HEK293 (cell line): ENCODE measurements at regions not wholly inside any gene's neighbourhood (a gene's known extent, or its start where the extent isn't known, plus 50 kb on each side); places are given as distances from the start of the nearest gene placed in this dataset.

Source experiments
- BCL11A ChIP-seq: fragments of 450-650 bp; formaldehyde crosslinking; IDR thresholded peaks from 2 replicates; pipeline ENCODE4 v1.5.1; 2016; ENCODE audit warnings: low read depth, missing biosample characterization, missing genetic modification characterization
- KLF10 ChIP-seq: fragments of 450-650 bp; IDR thresholded peaks from 2 replicates; pipeline ENCODE4 v1.5.1; 2018; ENCODE audit warnings: missing biosample characterization, mild to moderate bottlenecking, missing genetic modification characterization
- ZNF174 ChIP-seq: fragments of 450-650 bp; formaldehyde crosslinking; IDR thresholded peaks from 2 replicates; pipeline ENCODE4 v1.5.0; 2017; ENCODE audit warnings: missing biosample characterization, mild to moderate bottlenecking, missing genetic modification characterization
- ZNF311 ChIP-seq: fragments of 450-650 bp; formaldehyde crosslinking; IDR thresholded peaks from 2 replicates; pipeline ENCODE4 v1.5.1; 2017; ENCODE audit warnings: missing biosample characterization, missing genetic modification characterization, borderline replicate concordance
- ZNF530 ChIP-seq: fragments of 450-650 bp; formaldehyde crosslinking; IDR thresholded peaks from 2 replicates; pipeline ENCODE4 v1.5.1; 2016; ENCODE audit warnings: low read depth, missing biosample characterization, missing genetic modification characterization
- TF ChIP-seq, protein P1 (sequence below): fragments of 450-650 bp; formaldehyde crosslinking; IDR thresholded peaks from 2 replicates; pipeline ENCODE4 v1.5.1; 2017; ENCODE audit warnings: missing biosample characterization, missing genetic modification characterization
- TF ChIP-seq, protein P2 (sequence below): fragments of 450-650 bp; formaldehyde crosslinking; IDR thresholded peaks from 2 replicates; pipeline ENCODE4 v1.5.1; 2016; ENCODE audit warnings: missing biosample characterization, missing genetic modification characterization
- TF ChIP-seq, protein P3 (sequence below): fragments of 450-650 bp; formaldehyde crosslinking; IDR thresholded peaks from 2 replicates; pipeline ENCODE4 v1.5.1; 2016; ENCODE audit warnings: missing biosample characterization, missing genetic modification characterization

GRCh38 chr20:50357783-50358161 lies 152.4 kb upstream of the PTPN1 start:
- TF ChIP-seq, protein P1, sequence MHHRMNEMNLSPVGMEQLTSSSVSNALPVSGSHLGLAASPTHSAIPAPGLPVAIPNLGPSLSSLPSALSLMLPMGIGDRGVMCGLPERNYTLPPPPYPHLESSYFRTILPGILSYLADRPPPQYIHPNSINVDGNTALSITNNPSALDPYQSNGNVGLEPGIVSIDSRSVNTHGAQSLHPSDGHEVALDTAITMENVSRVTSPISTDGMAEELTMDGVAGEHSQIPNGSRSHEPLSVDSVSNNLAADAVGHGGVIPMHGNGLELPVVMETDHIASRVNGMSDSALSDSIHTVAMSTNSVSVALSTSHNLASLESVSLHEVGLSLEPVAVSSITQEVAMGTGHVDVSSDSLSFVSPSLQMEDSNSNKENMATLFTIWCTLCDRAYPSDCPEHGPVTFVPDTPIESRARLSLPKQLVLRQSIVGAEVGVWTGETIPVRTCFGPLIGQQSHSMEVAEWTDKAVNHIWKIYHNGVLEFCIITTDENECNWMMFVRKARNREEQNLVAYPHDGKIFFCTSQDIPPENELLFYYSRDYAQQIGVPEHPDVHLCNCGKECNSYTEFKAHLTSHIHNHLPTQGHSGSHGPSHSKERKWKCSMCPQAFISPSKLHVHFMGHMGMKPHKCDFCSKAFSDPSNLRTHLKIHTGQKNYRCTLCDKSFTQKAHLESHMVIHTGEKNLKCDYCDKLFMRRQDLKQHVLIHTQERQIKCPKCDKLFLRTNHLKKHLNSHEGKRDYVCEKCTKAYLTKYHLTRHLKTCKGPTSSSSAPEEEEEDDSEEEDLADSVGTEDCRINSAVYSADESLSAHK (tag by site-specific recombination), result no peak
- no peak for TF ChIP-seq BCL11A (tag by site-specific recombination)
- TF ChIP-seq ZNF311 (tag by site-specific recombination), result no peak
- TF ChIP-seq, protein P2, sequence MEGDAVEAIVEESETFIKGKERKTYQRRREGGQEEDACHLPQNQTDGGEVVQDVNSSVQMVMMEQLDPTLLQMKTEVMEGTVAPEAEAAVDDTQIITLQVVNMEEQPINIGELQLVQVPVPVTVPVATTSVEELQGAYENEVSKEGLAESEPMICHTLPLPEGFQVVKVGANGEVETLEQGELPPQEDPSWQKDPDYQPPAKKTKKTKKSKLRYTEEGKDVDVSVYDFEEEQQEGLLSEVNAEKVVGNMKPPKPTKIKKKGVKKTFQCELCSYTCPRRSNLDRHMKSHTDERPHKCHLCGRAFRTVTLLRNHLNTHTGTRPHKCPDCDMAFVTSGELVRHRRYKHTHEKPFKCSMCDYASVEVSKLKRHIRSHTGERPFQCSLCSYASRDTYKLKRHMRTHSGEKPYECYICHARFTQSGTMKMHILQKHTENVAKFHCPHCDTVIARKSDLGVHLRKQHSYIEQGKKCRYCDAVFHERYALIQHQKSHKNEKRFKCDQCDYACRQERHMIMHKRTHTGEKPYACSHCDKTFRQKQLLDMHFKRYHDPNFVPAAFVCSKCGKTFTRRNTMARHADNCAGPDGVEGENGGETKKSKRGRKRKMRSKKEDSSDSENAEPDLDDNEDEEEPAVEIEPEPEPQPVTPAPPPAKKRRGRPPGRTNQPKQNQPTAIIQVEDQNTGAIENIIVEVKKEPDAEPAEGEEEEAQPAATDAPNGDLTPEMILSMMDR, result no peak
- TF ChIP-seq KLF10 (tag by site-specific recombination), result no peak
- no peak for TF ChIP-seq ZNF530 (tag by site-specific recombination)
- TF ChIP-seq, protein P3, sequence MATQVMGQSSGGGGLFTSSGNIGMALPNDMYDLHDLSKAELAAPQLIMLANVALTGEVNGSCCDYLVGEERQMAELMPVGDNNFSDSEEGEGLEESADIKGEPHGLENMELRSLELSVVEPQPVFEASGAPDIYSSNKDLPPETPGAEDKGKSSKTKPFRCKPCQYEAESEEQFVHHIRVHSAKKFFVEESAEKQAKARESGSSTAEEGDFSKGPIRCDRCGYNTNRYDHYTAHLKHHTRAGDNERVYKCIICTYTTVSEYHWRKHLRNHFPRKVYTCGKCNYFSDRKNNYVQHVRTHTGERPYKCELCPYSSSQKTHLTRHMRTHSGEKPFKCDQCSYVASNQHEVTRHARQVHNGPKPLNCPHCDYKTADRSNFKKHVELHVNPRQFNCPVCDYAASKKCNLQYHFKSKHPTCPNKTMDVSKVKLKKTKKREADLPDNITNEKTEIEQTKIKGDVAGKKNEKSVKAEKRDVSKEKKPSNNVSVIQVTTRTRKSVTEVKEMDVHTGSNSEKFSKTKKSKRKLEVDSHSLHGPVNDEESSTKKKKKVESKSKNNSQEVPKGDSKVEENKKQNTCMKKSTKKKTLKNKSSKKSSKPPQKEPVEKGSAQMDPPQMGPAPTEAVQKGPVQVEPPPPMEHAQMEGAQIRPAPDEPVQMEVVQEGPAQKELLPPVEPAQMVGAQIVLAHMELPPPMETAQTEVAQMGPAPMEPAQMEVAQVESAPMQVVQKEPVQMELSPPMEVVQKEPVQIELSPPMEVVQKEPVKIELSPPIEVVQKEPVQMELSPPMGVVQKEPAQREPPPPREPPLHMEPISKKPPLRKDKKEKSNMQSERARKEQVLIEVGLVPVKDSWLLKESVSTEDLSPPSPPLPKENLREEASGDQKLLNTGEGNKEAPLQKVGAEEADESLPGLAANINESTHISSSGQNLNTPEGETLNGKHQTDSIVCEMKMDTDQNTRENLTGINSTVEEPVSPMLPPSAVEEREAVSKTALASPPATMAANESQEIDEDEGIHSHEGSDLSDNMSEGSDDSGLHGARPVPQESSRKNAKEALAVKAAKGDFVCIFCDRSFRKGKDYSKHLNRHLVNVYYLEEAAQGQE, result no peak
- no peak for TF ChIP-seq ZNF174 (tag by site-specific recombination)
